Trophoblast cell (in vitro differentiated cells and primary cell): ENCODE measurements at regions not wholly inside any gene's neighbourhood (a gene's known extent, or its start where the extent isn't known, plus 50 kb on each side); places are given as distances from the start of the nearest gene placed in this dataset.

Experiments
- DNase-seq, 2 donors: peaks; one replicate each; pipeline ENCODE4 v3.0.0-alpha.2; 2016
- H2AFZ ChIP-seq: 2 replicates; pipeline ENCODE4 v1.6.1; 2013; ENCODE audit warnings: low read length, moderate library complexity, mild to moderate bottlenecking; ENCODE audit not compliant: insufficient read depth, poor library complexity
- H2AK5ac ChIP-seq: 2 replicates; pipeline ENCODE4 v1.6.1; 2013; ENCODE audit warnings: mild to moderate bottlenecking, low read length
- H2BK120ac ChIP-seq: 2 replicates; pipeline ENCODE4 v1.6.1; 2013; ENCODE audit warnings: low read length, mild to moderate bottlenecking, moderate library complexity; ENCODE audit not compliant: insufficient read depth, poor library complexity
- H2BK12ac ChIP-seq: 2 replicates; pipeline ENCODE4 v1.6.1; 2013; ENCODE audit warnings: mild to moderate bottlenecking, low read length, moderate library complexity
- H2BK5ac ChIP-seq: 2 replicates; pipeline ENCODE4 v1.6.1; 2013; ENCODE audit warnings: low read length, low read depth, moderate library complexity, mild to moderate bottlenecking; ENCODE audit not compliant: poor library complexity
- H3K14ac ChIP-seq: 2 replicates; pipeline ENCODE4 v1.6.1; 2013; ENCODE audit warnings: mild to moderate bottlenecking, low read length
- H3K18ac ChIP-seq: 2 replicates; pipeline ENCODE4 v1.6.1; 2013; ENCODE audit warnings: mild to moderate bottlenecking, low read length
- H3K23ac ChIP-seq: 2 replicates; pipeline ENCODE4 v1.6.1; 2013; ENCODE audit warnings: low read length
- H3K27ac ChIP-seq: 2 replicates; pipeline ENCODE4 v1.5.1; 2013; ENCODE audit warnings: low read depth, mild to moderate bottlenecking, inconsistent platforms, low read length, moderate library complexity
- H3K27me3 ChIP-seq: 2 replicates; pipeline ENCODE4 v1.6.1; 2013; ENCODE audit warnings: inconsistent platforms, mild to moderate bottlenecking, low read length, moderate library complexity; ENCODE audit not compliant: insufficient read depth
- H3K36me3 ChIP-seq, 2 experiments: 1 replicate in 1 of 2; 2 replicates in 1 of 2; pipeline ENCODE4 v1.6.1; 2013; ENCODE audit warnings: low read length in 2 of 2, mild to moderate bottlenecking in 2 of 2, moderate library complexity in 1 of 2; ENCODE audit not compliant: insufficient read depth in 2 of 2, control insufficient read depth in 1 of 2
- H3K4ac ChIP-seq: 2 replicates; pipeline ENCODE4 v1.6.1; 2013; ENCODE audit warnings: low read depth, mild to moderate bottlenecking, low read length, moderate library complexity
- H3K4me1 ChIP-seq, 2 experiments: 1 replicate in 1 of 2; 2 replicates in 1 of 2; pipeline ENCODE4 v1.6.1; 2013; ENCODE audit warnings: low read length in 2 of 2, mild to moderate bottlenecking in 2 of 2, moderate library complexity in 1 of 2; ENCODE audit not compliant: insufficient read depth in 2 of 2, control insufficient read depth in 1 of 2
- H3K4me2 ChIP-seq: 2 replicates; pipeline ENCODE4 v1.6.1; 2013; ENCODE audit warnings: inconsistent platforms, mild to moderate bottlenecking, low read length, moderate library complexity
- H3K4me3 ChIP-seq: 2 replicates; pipeline ENCODE4 v1.5.1; 2013; ENCODE audit warnings: mild to moderate bottlenecking, low read depth, low read length, inconsistent platforms
- H3K79me1 ChIP-seq: one replicate; pipeline ENCODE4 v1.6.1; 2013; ENCODE audit warnings: low read length
- H3K79me2 ChIP-seq: 2 replicates; pipeline ENCODE4 v1.6.1; 2013; ENCODE audit warnings: low read length, mild to moderate bottlenecking; ENCODE audit not compliant: control insufficient read depth, insufficient read depth, poor library complexity
- H3K9ac ChIP-seq: 2 replicates; pipeline ENCODE4 v1.6.1; 2013; ENCODE audit warnings: mild to moderate bottlenecking, low read length
- H3K9me3 ChIP-seq: 2 replicates; pipeline ENCODE4 v1.6.1; 2013; ENCODE audit warnings: low read depth, mild to moderate bottlenecking, control low read depth, inconsistent platforms, low read length; ENCODE audit not compliant: insufficient read depth
- H4K12ac ChIP-seq: 2 replicates; pipeline ENCODE4 v1.6.1; 2013; ENCODE audit warnings: low read depth, mild to moderate bottlenecking, low read length, moderate library complexity
- H4K8ac ChIP-seq: 2 replicates; pipeline ENCODE4 v1.6.1; 2013; ENCODE audit warnings: low read depth, mild to moderate bottlenecking, low read length, moderate library complexity
- H4K91ac ChIP-seq: one replicate; pipeline ENCODE4 v1.6.1; 2013; ENCODE audit warnings: low read depth, mild to moderate bottlenecking, low read length, moderate library complexity
- WGBS: extraction: QIAGEN DNeasy Blood & Tissue Kit; methylation state at CpG from one replicate; pipeline ENCODE4 v1.1.7; 2013; ENCODE audit warnings: missing lambda C conversion rate; ENCODE audit not compliant: insufficient read length, insufficient coverage; ENCODE audit errors: extremely low coverage; 5-methylcytosine and 5-hydroxymethylcytosine counted together

- H2AFZ ChIP-seq = no peak overlapping the region
- no peak overlapping the region for H3K18ac ChIP-seq
- H3K4me1 ChIP-seq = peaks cover 0 to 2% of the 10 kb centered on the region in 2 experiments
- no peak overlapping the region for H4K8ac ChIP-seq
- H3K9me3 ChIP-seq = no peaks in the 10 kb centered on the region
- H3K14ac ChIP-seq = no peak overlapping the region
- no peak for DNase-seq
- no peak overlapping the region for H4K91ac ChIP-seq
- no CpG with 5 or more reads among the region's 5 CpGs for WGBS
- no peaks in the 10 kb centered on the region for H3K79me1 ChIP-seq
- H4K12ac ChIP-seq = no peak overlapping the region
- no peaks in the 10 kb centered on the region for H3K36me3 ChIP-seq
- H2BK12ac ChIP-seq = no peak overlapping the region
- H2AK5ac ChIP-seq = no peak overlapping the region
- no peak overlapping the region for H3K4ac ChIP-seq
- no peak overlapping the region for H3K4me2 ChIP-seq
- no peak overlapping the region for H3K27ac ChIP-seq
- H3K9ac ChIP-seq = no peak overlapping the region
- no peaks in the 10 kb centered on the region for H3K27me3 ChIP-seq
- no peak overlapping the region for H2BK5ac ChIP-seq
- H3K79me2 ChIP-seq = no peaks in the 10 kb centered on the region
- no peak overlapping the region for H3K23ac ChIP-seq
- no peak overlapping the region for H3K4me3 ChIP-seq
- H2BK120ac ChIP-seq = no peak overlapping the region
Measured at GRCh38 chr10:91032611-91033206, 111.8 kb upstream of the ANKRD1 start.

GRCh38 chr10:91033324-91033950 lies 112.5 kb upstream of the ANKRD1 start:
- no peak overlapping the region for H2BK12ac ChIP-seq
- WGBS = no CpG with 5 or more reads among the region's 6 CpGs
- H3K4me2 ChIP-seq = no peak overlapping the region
- no peak overlapping the region for H2AK5ac ChIP-seq
- H3K4me3 ChIP-seq = no peak overlapping the region
- H3K4me1 ChIP-seq = peaks cover 0 to 2% of the 10 kb centered on the region in 2 experiments
- H4K8ac ChIP-seq = no peak overlapping the region
- no peaks in the 10 kb centered on the region for H3K79me1 ChIP-seq
- H3K36me3 ChIP-seq = no peaks in the 10 kb centered on the region
- no peak overlapping the region for H2BK120ac ChIP-seq
- no peak overlapping the region for H4K12ac ChIP-seq
- H3K79me2 ChIP-seq = no peaks in the 10 kb centered on the region
- no peak overlapping the region for H2BK5ac ChIP-seq
- H3K14ac ChIP-seq = no peak overlapping the region
- H3K4ac ChIP-seq = no peak overlapping the region
- no peak overlapping the region for H3K27ac ChIP-seq
- no peak for DNase-seq
- no peak overlapping the region for H3K18ac ChIP-seq
- no peak overlapping the region for H4K91ac ChIP-seq
- no peaks in the 10 kb centered on the region for H3K9me3 ChIP-seq
- H3K9ac ChIP-seq = no peak overlapping the region
- H3K23ac ChIP-seq = no peak overlapping the region
- no peak overlapping the region for H2AFZ ChIP-seq
- no peaks in the 10 kb centered on the region for H3K27me3 ChIP-seq

DNA sequence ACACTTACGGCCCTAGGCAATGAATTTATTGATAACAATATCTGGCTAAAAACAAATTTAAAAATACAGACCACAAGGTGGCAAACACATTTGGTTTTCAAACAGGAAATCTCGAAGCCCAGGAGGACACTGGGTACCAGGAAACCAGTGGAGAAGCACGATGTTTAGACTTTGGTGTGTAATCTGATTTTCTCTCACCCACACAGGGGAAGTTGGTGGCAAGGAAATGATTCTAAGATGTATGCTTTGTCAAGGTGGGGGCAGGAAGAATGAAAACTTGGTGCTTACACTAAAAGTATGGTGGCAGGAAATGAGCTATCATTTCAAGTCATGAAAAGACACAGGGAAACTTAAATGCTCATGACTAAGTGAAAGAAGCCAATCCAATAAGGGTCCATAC lies 113.2 kb upstream of the ANKRD1 start:
- H3K9ac ChIP-seq = no peak overlapping the region
- H4K12ac ChIP-seq = no peak overlapping the region
- no peaks in the 10 kb centered on the region for H3K27me3 ChIP-seq
- H3K23ac ChIP-seq = no peak overlapping the region
- no peak overlapping the region for H3K14ac ChIP-seq
- whole genome bisulfite sequencing = no CpG with 5 or more reads among the region's 3 CpGs
- H2AFZ ChIP-seq = no peak overlapping the region
- no peaks in the 10 kb centered on the region for H3K79me1 ChIP-seq
- no peak overlapping the region for H3K27ac ChIP-seq
- H2BK120ac ChIP-seq = no peak overlapping the region
- H2BK12ac ChIP-seq = no peak overlapping the region
- no peak overlapping the region for H3K4me3 ChIP-seq
- no peak overlapping the region for H3K4me2 ChIP-seq
- no peaks in the 10 kb centered on the region for H3K9me3 ChIP-seq
- no peak overlapping the region for H2BK5ac ChIP-seq
- H3K4ac ChIP-seq = no peak overlapping the region
- no peak for DNase-seq
- H3K4me1 ChIP-seq = peaks cover 0 to 2% of the 10 kb centered on the region in 2 experiments
- H3K36me3 ChIP-seq = no peaks in the 10 kb centered on the region
- H2AK5ac ChIP-seq = no peak overlapping the region
- H4K91ac ChIP-seq = no peak overlapping the region
- H3K18ac ChIP-seq = no peak overlapping the region
- H4K8ac ChIP-seq = no peak overlapping the region
- no peaks in the 10 kb centered on the region for H3K79me2 ChIP-seq

DNA sequence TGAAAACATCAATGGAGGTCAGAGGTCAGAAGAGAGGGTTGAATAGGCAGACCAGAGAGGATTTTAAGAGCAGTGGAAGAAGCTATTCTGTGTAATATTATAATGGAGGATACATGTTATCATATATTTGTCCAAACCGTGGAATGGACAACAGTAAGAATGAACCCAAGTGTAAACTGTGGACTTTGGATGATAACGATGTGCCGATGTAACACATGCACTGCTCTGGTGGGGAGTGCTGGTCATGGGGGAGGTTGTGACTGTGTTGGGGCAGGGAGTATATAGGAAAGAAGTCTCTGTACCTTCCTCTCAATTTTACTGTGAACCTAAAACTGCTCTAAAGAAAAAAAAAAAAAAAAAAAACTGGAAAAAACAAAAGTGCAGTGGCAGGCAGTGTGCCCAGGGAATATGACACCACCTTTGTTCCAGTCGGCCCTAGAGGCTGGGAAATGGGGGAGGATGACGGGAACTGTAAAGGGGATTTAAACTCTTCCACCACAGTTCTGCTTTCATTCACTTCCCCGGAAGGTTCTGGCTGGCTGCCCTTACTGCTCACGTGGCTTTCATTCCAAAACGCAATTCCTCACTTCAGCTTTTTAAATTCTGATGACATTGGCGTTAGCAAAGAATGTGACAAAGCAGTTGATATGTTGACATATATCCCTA lies 113.7 kb upstream of the ANKRD1 start:
- no CpG with 5 or more reads among the region's 9 CpGs for WGBS
- no peak overlapping the region for H2BK12ac ChIP-seq
- no peak overlapping the region for H4K91ac ChIP-seq
- H3K27ac ChIP-seq = no peak overlapping the region
- H3K4me3 ChIP-seq = no peak overlapping the region
- no peak overlapping the region for H2BK120ac ChIP-seq
- no peaks in the 10 kb centered on the region for H3K79me2 ChIP-seq
- no peaks in the 10 kb centered on the region for H3K36me3 ChIP-seq
- DNase-seq = peak in 1 of 2 donors; percentile 14
- H3K27me3 ChIP-seq = no peaks in the 10 kb centered on the region
- no peak overlapping the region for H2AFZ ChIP-seq
- peaks cover 0 to 2% of the 10 kb centered on the region in 2 experiments for H3K4me1 ChIP-seq
- no peak overlapping the region for H4K8ac ChIP-seq
- no peak overlapping the region for H4K12ac ChIP-seq
- H3K4me2 ChIP-seq = no peak overlapping the region
- H2AK5ac ChIP-seq = no peak overlapping the region
- no peak overlapping the region for H3K14ac ChIP-seq
- H3K9me3 ChIP-seq = no peaks in the 10 kb centered on the region
- H3K4ac ChIP-seq = no peak overlapping the region
- H3K79me1 ChIP-seq = no peaks in the 10 kb centered on the region
- no peak overlapping the region for H3K9ac ChIP-seq
- no peak overlapping the region for H2BK5ac ChIP-seq
- H3K23ac ChIP-seq = no peak overlapping the region
- no peak overlapping the region for H3K18ac ChIP-seq
